Stimulated activated naive CD4-positive, alpha-beta T cell treated with Interleukin-2 at 50 U/mL for 16 hours (primary cell): ENCODE measurements at regions not wholly inside any gene's neighbourhood (a gene's known extent, or its start where the extent isn't known, plus 50 kb on each side); places are given as distances from the start of the nearest gene placed in this dataset.
"Not testable (repeated sequence)": the region's sequence is repeated elsewhere in the genome, so short reads cannot be mapped to it uniquely, and the experiment has no call there.

Experiments used
- DNase-seq: peaks from one replicate; lab custom pipeline; 2025; lab: John Stamatoyannopoulos, UW

GRCh38 chr22:49350441-49351121 is 477.1 kb downstream of the BRD1 start:
- no peak for DNase-seq

- DNase-seq: no peak
Observed at GRCh38 chr22:49349841-49350381, 477.8 kb downstream of the BRD1 start.

DNA sequence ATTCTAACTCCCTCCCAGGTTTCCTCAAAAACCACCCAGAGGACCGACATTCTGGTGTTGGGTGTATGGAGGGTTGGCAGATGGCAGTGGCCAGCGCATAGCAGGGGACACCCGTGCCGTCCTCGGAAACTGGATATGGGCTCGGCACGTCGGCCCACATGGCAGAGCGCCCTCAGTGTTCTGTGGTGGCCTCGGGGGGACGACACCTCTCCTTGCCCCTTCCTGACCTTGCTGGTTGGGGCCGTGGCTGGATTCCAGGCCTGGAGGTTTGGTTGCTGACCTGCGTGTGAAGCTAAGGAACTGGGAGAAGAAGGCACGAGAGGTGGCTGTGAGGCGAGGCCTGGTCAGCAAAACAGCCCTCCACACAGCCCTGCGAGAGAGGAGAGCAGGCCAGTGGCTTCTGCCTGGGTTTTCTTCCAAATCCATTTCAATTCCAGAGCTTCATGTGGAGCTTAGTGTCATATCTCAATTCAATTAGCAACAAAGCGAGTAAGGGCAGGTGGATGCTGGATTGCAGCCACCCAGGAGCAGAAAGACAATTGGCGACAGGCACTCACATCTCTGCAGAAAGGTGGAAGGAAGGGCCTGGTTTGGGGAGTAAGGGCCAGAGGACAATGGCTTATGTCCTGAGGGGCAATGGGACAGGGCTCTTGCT is 478.4 kb downstream of the BRD1 start:
- no peak for DNase-seq

GRCh38 chr22:49348631-49349030 is 479.0 kb downstream of the BRD1 start:
- no peak for DNase-seq

- no peak for DNase-seq
Observed at GRCh38 chr22:49347376-49347775, 480.3 kb downstream of the BRD1 start.

- DNase-seq: no peak
Observed at GRCh38 chr22:49345896-49346295, 481.8 kb downstream of the BRD1 start.

GRCh38 chr22:49344656-49345055 is 483.0 kb downstream of the BRD1 start:
- DNase-seq: no peak

GRCh38 chr22:49344161-49344560 is 483.5 kb downstream of the BRD1 start:
- no peak for DNase-seq

- DNase-seq: no peak
Observed at GRCh38 chr22:49340406-49340805, 487.3 kb downstream of the BRD1 start.

- DNase-seq: not testable (repeated sequence)
Observed at GRCh38 chr22:49336483-49336882, 491.2 kb downstream of the BRD1 start.

DNA sequence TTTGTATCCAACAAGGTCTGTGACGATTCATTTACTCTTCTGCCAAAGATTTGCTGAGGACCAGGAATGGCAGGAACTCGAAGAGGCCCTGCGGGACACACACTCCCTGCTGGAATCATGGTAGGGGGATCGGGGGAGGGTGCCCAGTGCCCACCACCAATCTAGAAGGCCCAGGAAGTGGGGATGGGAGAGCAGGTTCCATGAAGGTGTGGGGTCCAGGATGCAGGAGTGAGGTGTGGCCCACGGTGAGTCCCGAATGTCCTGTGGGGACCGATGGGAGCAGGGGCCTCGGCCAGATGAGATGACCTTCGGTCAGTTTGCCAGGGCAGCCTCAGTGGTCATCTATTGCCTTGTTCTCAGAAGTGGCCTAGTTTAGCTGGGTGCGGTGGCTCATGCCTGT is 492.7 kb downstream of the BRD1 start:
- no peak for DNase-seq

DNA sequence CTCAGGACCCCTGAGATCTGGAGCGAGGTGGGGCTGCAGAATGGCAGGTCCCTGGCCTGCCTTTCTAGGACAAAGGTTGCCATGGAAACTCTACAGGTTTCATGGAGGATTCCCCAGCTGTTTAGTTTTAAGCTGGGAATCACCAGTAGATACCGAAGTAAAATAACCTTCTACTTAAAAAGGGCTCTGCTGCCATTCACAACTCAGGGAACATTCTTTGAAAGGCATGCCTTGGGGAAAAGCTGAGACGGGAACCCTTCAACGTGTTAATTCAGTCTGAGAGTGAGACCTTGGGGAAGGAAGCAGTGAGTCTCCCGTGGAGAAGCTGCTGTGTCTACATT is 493.3 kb downstream of the BRD1 start:
- no peak for DNase-seq

DNA sequence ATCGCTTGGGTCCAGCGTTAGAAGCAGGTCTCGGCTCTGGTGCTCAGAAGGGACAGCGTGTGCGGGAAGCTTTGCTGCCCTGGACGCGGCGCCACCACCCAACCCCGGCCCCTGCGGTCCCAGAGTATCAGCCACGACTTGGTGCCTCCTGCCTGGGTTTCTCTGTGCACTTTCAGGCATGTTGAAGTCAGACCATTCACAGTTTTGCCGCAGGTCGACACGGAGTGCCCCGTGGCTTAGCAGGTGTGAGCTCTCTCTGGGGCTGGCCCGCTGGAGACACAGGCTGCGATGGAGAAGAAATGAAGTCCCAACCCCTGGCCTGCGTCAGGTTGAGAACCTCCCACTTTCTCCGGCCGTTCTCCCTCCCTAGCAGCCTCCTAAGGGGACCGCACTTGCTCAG is 494.5 kb downstream of the BRD1 start:
- no peak for DNase-seq

DNA sequence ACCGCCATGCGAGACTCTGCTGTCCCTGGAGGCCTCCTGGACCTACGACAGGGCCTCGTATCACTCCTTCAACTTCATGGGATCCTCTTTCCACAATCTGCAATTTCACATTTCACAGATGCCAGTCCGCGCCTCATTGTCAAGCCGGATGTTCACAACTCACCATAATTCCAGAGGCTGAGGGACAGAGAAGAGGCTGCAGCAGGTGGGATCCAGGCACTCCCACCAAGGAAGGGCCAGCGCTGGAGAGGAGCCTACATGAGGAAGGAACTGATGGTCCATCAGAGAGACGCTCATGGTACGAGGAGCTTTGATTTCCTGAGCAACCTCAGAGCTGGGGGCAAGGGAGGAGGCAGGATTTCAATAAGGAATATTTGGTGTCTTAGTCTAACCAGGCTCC is 495.0 kb downstream of the BRD1 start:
- no peak for DNase-seq

DNA sequence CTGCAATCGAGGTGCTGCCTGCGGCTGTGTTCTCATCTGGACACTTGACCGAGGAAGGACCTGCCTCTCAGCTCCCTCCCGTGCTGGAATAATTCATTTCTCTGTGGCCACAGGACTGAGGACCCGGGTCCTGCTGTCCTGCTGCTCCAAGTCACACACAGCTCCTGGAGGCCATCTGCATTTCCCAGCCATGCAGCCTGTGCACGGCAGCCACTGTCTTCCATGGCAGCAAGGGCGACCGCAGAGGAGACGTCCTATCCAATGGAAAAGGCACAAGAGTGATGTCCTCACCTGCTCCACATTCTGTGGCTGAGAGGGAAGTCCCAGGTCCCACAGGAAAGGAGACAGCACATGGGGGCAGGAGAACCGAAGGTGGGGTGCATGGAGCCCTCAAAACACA is 495.8 kb downstream of the BRD1 start:
- DNase-seq: no peak

GRCh38 chr22:49331223-49331815 is 496.4 kb downstream of the BRD1 start:
- DNase-seq: no peak

- no peak for DNase-seq
Observed at GRCh38 chr22:49330421-49331222, 497.1 kb downstream of the BRD1 start.

- DNase-seq: no peak
Observed at GRCh38 chr22:49329636-49330035, 498.0 kb downstream of the BRD1 start.

DNA sequence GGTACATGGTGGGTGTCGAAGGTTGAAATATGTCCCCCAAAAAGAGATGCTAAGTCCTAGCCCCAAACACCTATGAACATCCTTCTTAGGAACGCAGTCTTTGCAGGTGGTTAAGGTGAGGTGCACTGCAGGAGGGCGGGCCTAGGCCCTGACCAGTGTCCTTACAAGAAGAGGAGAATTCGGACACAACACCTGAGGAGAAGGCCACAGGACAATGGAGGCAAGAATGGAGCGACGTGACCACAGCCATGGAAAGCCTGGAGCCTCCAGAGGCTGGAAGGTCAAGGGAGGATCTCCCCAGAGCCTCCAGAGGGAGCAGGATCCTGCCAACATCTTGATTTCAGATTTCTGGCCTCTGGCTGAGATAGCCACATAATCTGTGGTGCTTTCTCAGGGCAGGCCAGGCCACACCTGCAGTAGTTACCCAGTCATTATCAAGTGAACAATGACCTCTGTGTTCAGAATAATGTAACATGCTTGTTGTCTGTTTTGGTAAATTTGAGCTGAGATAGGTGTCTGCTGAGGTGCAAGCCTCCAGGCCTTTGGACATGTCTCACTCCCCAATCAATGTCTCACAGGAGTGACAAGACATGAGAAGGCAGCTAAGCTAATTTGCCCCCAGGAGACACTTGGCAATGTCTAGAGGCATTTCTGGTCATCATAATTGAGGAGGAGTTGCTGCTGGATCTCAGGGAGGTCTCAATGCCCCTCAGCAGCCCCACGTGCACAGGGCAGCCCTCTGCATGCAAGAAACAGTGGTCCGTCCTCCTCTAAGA is 498.9 kb downstream of the BRD1 start:
- no peak for DNase-seq

- no peak for DNase-seq
Observed at GRCh38 chr22:49328118-49328475, 499.6 kb downstream of the BRD1 start.

GRCh38 chr22:49327411-49328117 is 500.1 kb downstream of the BRD1 start:
- no peak for DNase-seq
